OCI-LY3 (cell line): ENCODE measurements at regions not wholly inside any gene's neighbourhood (a gene's known extent, or its start where the extent isn't known, plus 50 kb on each side); places are given as distances from the start of the nearest gene placed in this dataset.

Source experiments
- CTCF ChIP-seq: fragments of 200-600, 300-600 bp; sonication (generic); IDR thresholded peaks from 2 replicates; pipeline ENCODE4 v1.5.1; 2014; ENCODE audit warnings: antibody characterized with exemption, low read length, low read depth
- EZH2phosphoT487 ChIP-seq: fragments of 200-600 bp; shearing (Covaris generic); IDR thresholded peaks from 2 replicates; pipeline ENCODE4 v1.6.1; 2018; ENCODE audit warnings: antibody characterized with exemption, mixed run types, low read depth

- no peak for TF ChIP-seq CTCF
- no peak for TF ChIP-seq EZH2phosphoT487
Observed at GRCh38 chr6:6930223-6930880, 177.4 kb upstream of the RREB1 start.
